Heart left ventricle (tissue), 16 donors: ENCODE measurements at regions not wholly inside any gene's neighbourhood (a gene's known extent, or its start where the extent isn't known, plus 50 kb on each side); places are given as distances from the start of the nearest gene placed in this dataset.

Experiments used
- ATAC-seq, 4 donors: fragments of 200-7000 bp; cut with Tn5 transposase; one replicate each; pipeline ENCODE4 v1.9.1; 2020 to 2022; ENCODE audit warnings: moderate library complexity in 4 of 4, mild to moderate bottlenecking in 3 of 4, moderate number of reproducible peaks in 1 of 4
- DNase-seq, 5 donors: peaks; one replicate each; pipeline ENCODE4 v3.0.0-alpha.2; 2020
- H3K27ac ChIP-seq, 12 donors: fragments of 200-600 bp; sonication (generic) in 4 of 12; one replicate each; pipeline versions ENCODE4 v1.5.0 to v1.8.0; 2016 to 2022; ENCODE audit warnings: mild to moderate bottlenecking in 2 of 12
- H3K27me3 ChIP-seq, 9 donors: fragments of 200-600 bp; sonication (generic) in 2 of 9; one replicate each; pipeline versions ENCODE4 v1.5.1 to v1.8.0; 2016 to 2022; ENCODE audit warnings: mild to moderate bottlenecking in 3 of 9
- H3K36me3 ChIP-seq, 9 donors: fragments of 200-600 bp; sonication (generic) in 2 of 9; one replicate each; pipeline versions ENCODE4 v1.5.0 to v1.8.0; 2018 to 2022; ENCODE audit warnings: mild to moderate bottlenecking in 2 of 9
- H3K4me1 ChIP-seq, 12 donors: fragments of 200-600 bp; sonication (generic) in 4 of 12; one replicate each; pipeline versions ENCODE4 v1.5.0 to v1.8.0; 2016 to 2022; ENCODE audit warnings: mild to moderate bottlenecking in 3 of 12
- H3K4me3 ChIP-seq, 12 donors: fragments of 200-600 bp; sonication (generic) in 4 of 12; one replicate each; pipeline versions ENCODE4 v1.5.0 to v1.8.0; 2017 to 2022; ENCODE audit warnings: mild to moderate bottlenecking in 9 of 12, moderate library complexity in 4 of 12
- H3K9me3 ChIP-seq, 12 donors: fragments of 200-600 bp; sonication (generic) in 4 of 12; one replicate each; pipeline versions ENCODE4 v1.5.0 to v1.8.0; 2016 to 2022; ENCODE audit warnings: mild to moderate bottlenecking in 1 of 12
- CTCF ChIP-seq, 12 donors: fragments of 200-600 bp; sonication (generic) in 4 of 12; IDR thresholded peaks; one replicate each; pipeline versions ENCODE4 v1.5.0 to v1.8.0; 2018 to 2022; ENCODE audit warnings: antibody characterized with exemption in 12 of 12, mild to moderate bottlenecking in 5 of 12
- POLR2A ChIP-seq, 2 donors: fragments of 450-650 bp; IDR thresholded peaks; one replicate each; pipeline ENCODE4 v1.6.1; 2017; ENCODE audit warnings: antibody characterized with exemption in 2 of 2, mild to moderate bottlenecking in 2 of 2, moderate library complexity in 2 of 2
- WGBS, 4 donors: extraction: QIAGEN DNeasy Blood & Tissue Kit in 2 of 4; methylation state at CpG; one replicate each; pipeline versions ENCODE4 v1.1.5 to v1.1.7; 2013 to 2018; 5-methylcytosine and 5-hydroxymethylcytosine counted together
- intact Hi-C, 10 donors: fragments of 100-400 bp; cut with DNase I; formaldehyde crosslinking; loops; one replicate each; pipeline versions ENCODE4 v1.11.1 to v1.14.2; 2022
- donor health status: ischemic (EF 13 %, LVEDD 7.1; RV severe dilation, severe dysfunction).
- donor health status: healthy with polysubstance abuse.
- donor health status: DM: no; HTN: yes; CAD: no.
- donor health status: DM: no; HTN: no; CAD: no.
- donor health status: ischemic (EF 25% LVEDD 6.9; RV normal size, moderate dysfunction).
- donor health status: ischemic (EF 25% LVEDD 5.7; RV mildly dilated, moderate dysfunction).
- donor health status: healthy.
- donor health status: DM: yes; HTN: yes; CAD: no.
- donor health status: ischemic (EF 35%, LVEDD 5.7; RV mildly dilated, moderate dysfunction).
- donor health status: nonischemic (EF 11% LVEDD 7.7; RV severe dilation, severe dysfunction).
- donor health status: DM: yes; HTN: yes; CAD: no.
- donor health status: PGD.
- donor health status: ischemic (EF 29% LVEDD 5.4; RV normal size, mild dysfunction).
- donor health status: nonischemic (EF 23%, LVEDD 6.1; RV moderate dilation, normal function).

- Histone ChIP-seq H3K4me1 (peaks cover 0 to 19% (median 14%) of the 10 kb centered on the region in 12 donors), H3K27me3 (no peaks in the 10 kb centered on the region), H3K27ac (no peak overlapping the region), H3K36me3 (no peaks in the 10 kb centered on the region), H3K9me3 (no peaks in the 10 kb centered on the region), H3K4me3 (no peak overlapping the region)
- TF ChIP-seq CTCF (IDR thresholded peaks at IDR 0.05) = no peak
- TF ChIP-seq POLR2A (IDR thresholded peaks at IDR 0.05) = no peak
- DNase-seq (no peak), ATAC-seq (no peak)
- intact Hi-C loops = loop anchor here in 1 of 10 donors (5.0 kb wide), 1 partner anchor 106 kb away; no protein-coding TSS in a partner anchor
Measured at GRCh38 chr6:71498638-71499037, 210.0 kb downstream of the OGFRL1 start.

- ATAC-seq (no peak), DNase-seq (no peak)
- H3K27me3 ChIP-seq = no peaks in the 10 kb centered on the region
- intact Hi-C loops = loop anchor here in 3 of 10 donors (5.0 to 10.0 kb wide), 3 partner anchors 55 to 305 kb away; no protein-coding TSS in a partner anchor
- H3K27ac ChIP-seq = no peak overlapping the region
- peaks cover 0 to 19% (median 14%) of the 10 kb centered on the region in 12 donors for H3K4me1 ChIP-seq
- H3K4me3 ChIP-seq = no peak overlapping the region
- WGBS, 4 donors = 65 to 69% (median 66%) methylated on average over 2 of the region's 2 CpGs
- H3K36me3 ChIP-seq = no peaks in the 10 kb centered on the region
- no peak for TF ChIP-seq CTCF (IDR thresholded peaks at IDR 0.05)
- TF ChIP-seq POLR2A (IDR thresholded peaks at IDR 0.05) = no peak
- H3K9me3 ChIP-seq = no peaks in the 10 kb centered on the region
Measured at GRCh38 chr6:71499667-71500066, 211.1 kb downstream of the OGFRL1 start.

- intact Hi-C loops = loop anchor here in 2 of 10 donors (10.0 kb wide), 2 partner anchors 57 to 307 kb away; no protein-coding TSS in a partner anchor
- WGBS, 4 donors = 91 to 92% (median 91%) methylated on average over 2 of the region's 2 CpGs
Measured at GRCh38 chr6:71502168-71502567, 213.6 kb downstream of the OGFRL1 start.

GRCh38 chr6:71502956-71503355 lies 214.3 kb downstream of the OGFRL1 start:
- TF ChIP-seq CTCF (IDR thresholded peaks at IDR 0.05) (no peak), POLR2A (IDR thresholded peaks at IDR 0.05) (no peak)
- H3K4me1 ChIP-seq = peaks cover 0 to 3% (median 0%) of the 10 kb centered on the region in 12 donors
- ATAC-seq = no peak
- H3K9me3 ChIP-seq = no peaks in the 10 kb centered on the region
- no peak overlapping the region for H3K27ac ChIP-seq
- DNase-seq = no peak
- H3K4me3 ChIP-seq = no peak overlapping the region
- intact Hi-C loops = loop anchor here in 2 of 10 donors (10.0 kb wide), 2 partner anchors 58 to 308 kb away; no protein-coding TSS in a partner anchor
- 95 to 99% (median 97%) methylated on average over 3 of the region's 3 CpGs for WGBS, 4 donors
- H3K36me3 ChIP-seq = no peaks in the 10 kb centered on the region
- no peaks in the 10 kb centered on the region for H3K27me3 ChIP-seq

More at GRCh38 chr6:71502168-71502567, 213.6 kb downstream of the OGFRL1 start:
- Histone ChIP-seq H3K4me3 (no peak overlapping the region), H3K27me3 (no peaks in the 10 kb centered on the region), H3K36me3 (no peaks in the 10 kb centered on the region), H3K27ac (no peak overlapping the region), H3K9me3 (no peaks in the 10 kb centered on the region), H3K4me1 (peaks cover 0 to 3% (median 0%) of the 10 kb centered on the region in 12 donors)
- no peak for TF ChIP-seq POLR2A (IDR thresholded peaks at IDR 0.05)
- no peak for TF ChIP-seq CTCF (IDR thresholded peaks at IDR 0.05)
- DNase-seq (no peak), ATAC-seq (no peak)
